ENCODE measurements at regions not wholly inside any gene's neighbourhood (a gene's known extent, or its start where the extent isn't known, plus 50 kb on each side); places are given as distances from the start of the nearest gene placed in this dataset.

- no peak for DNase-seq (ENCODE audit: low spot score)
- Histone ChIP-seq H3K4me3 (no peak overlapping the region), H3K27ac (no peak overlapping the region)
- no peak for TF ChIP-seq CTCF (IDR thresholded peaks at IDR 0.05)
These were observed 256.1 kb upstream of the GIMD1 start for GRCh38 chr4:106624671-106625070.

GRCh38 chr4:106618956-106619355, 250.4 kb upstream of the GIMD1 start:
- TF ChIP-seq CTCF (IDR thresholded peaks at IDR 0.05): no peak
- no peak overlapping the region for H3K4me3 ChIP-seq
- no peak overlapping the region for H3K27ac ChIP-seq
- DNase-seq (ENCODE audit: low spot score): no peak

GRCh38 chr4:106615961-106616360, 247.4 kb upstream of the GIMD1 start:
- TF ChIP-seq CTCF (IDR thresholded peaks at IDR 0.05): no peak
- Histone ChIP-seq H3K27ac (no peak overlapping the region), H3K4me3 (no peak overlapping the region)
- no peak for DNase-seq (ENCODE audit: low spot score)

- H3K27ac ChIP-seq: no peak overlapping the region
- H3K4me3 ChIP-seq: no peak overlapping the region
- no peak for DNase-seq (ENCODE audit: low spot score)
- TF ChIP-seq CTCF (IDR thresholded peaks at IDR 0.05): no peak
These were observed 246.9 kb upstream of the GIMD1 start for GRCh38 chr4:106615410-106615945.

GRCh38 chr4:106614441-106614840, 245.9 kb upstream of the GIMD1 start:
- no peak for DNase-seq (ENCODE audit: low spot score)
- no peak overlapping the region for H3K4me3 ChIP-seq

GRCh38 chr4:106609917-106610316, 241.3 kb upstream of the GIMD1 start:
- no peak overlapping the region for H3K4me3 ChIP-seq

More at GRCh38 chr4:106614441-106614840, 245.9 kb upstream of the GIMD1 start:
- no peak overlapping the region for H3K27ac ChIP-seq
- no peak for TF ChIP-seq CTCF (IDR thresholded peaks at IDR 0.05)

More at GRCh38 chr4:106609917-106610316, 241.3 kb upstream of the GIMD1 start:
- TF ChIP-seq CTCF (IDR thresholded peaks at IDR 0.05): no peak
- H3K27ac ChIP-seq: no peak overlapping the region
- DNase-seq (ENCODE audit: low spot score): no peak

Data from coronary artery (tissue), 2 donors.